ENCODE measurements at regions not wholly inside any gene's neighbourhood (a gene's known extent, or its start where the extent isn't known, plus 50 kb on each side); places are given as distances from the start of the nearest gene placed in this dataset.

GRCh38 chr18:68340606-68341005 lies 374.3 kb downstream of the TMX3 start:
- no peak for DNase-seq

DNA sequence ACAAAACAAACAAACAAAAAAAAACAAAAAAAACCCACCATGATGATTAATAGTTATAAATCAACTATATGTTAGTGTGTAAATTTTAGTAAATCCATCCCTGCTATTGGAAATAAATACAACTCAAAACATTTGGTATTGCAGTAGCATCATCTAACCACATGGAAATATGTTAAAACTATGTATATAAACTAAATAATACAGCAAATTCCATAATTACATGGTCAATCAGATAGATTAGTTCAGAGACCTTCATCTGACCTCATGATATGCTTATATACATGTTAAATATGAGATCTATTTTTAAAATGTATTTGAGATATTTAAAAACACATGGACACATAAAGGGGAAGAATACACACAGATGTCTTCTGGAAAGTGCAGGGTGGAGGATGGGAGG lies 384.2 kb downstream of the TMX3 start:
- no peak for DNase-seq

- no peak for DNase-seq
Observed at GRCh38 chr18:68323921-68324320, 391.0 kb downstream of the TMX3 start.

- DNase-seq: peak; percentile 21
Observed at GRCh38 chr18:68316636-68317035, 398.3 kb downstream of the TMX3 start.

- peak; percentile 45 for DNase-seq
Observed at GRCh38 chr18:68314403-68314802, 400.5 kb downstream of the TMX3 start.

DNA sequence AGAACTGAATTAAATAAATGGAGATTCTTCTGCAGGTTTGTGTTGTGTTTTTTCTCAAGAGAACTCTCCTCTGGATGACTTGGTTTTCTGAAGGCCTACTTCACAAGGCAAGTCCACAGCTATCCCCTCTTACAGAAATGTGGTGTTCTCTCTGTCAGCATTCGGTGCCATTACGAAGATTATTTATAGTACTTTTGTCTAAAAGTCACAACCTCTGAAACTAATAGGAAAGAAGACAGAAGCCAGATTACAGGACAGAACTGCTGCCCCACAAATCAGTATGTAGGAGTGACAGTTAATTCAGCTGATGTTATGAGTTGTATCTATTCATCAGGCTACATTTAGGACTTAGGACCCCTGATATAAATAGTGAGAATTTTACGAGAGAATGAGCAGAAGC lies 413.5 kb downstream of the TMX3 start:
- DNase-seq: no peak

DNA sequence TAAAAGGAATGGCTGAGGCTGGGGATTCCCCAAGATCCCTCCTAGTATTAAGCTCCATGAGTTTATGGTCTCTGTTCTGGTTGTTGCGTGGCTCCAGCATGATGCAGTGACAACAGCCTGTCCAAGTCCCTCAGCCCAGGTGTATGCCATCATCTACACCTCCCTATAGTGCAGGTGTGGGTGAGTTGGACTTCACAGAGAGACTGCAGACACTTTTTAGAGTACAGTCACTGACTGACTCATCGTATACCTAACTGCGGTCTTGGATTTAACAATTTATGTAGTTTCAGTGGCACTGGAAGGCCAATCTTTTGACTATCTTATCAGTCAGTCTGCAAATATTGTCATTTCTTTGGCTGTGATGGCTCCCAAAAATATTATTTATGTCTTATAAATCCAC lies 415.0 kb downstream of the TMX3 start:
- no peak for DNase-seq

- DNase-seq: no peak
Observed at GRCh38 chr18:68298330-68298729, 416.6 kb downstream of the TMX3 start.

DNA sequence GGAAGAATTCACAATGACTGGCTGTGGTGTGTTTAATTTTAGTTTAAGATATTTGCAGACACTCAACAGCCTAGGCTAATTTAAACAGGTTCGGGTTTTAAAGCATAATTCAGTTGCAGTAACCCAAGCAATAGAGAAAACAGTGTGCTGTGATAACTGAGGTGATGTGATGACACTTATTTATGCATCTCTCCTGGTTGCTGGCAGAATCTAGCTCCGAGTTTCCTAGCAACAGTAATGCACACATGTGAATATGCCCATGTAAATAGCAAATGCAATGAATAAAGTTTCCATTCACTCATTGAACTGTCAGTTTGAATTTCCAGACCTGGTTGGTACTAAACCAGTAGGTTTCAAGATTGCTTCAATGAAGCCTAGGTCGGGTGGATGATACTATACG lies 426.5 kb downstream of the TMX3 start:
- DNase-seq: no peak

GRCh38 chr18:68284236-68284780 lies 430.6 kb downstream of the TMX3 start:
- DNase-seq: no peak

DNA sequence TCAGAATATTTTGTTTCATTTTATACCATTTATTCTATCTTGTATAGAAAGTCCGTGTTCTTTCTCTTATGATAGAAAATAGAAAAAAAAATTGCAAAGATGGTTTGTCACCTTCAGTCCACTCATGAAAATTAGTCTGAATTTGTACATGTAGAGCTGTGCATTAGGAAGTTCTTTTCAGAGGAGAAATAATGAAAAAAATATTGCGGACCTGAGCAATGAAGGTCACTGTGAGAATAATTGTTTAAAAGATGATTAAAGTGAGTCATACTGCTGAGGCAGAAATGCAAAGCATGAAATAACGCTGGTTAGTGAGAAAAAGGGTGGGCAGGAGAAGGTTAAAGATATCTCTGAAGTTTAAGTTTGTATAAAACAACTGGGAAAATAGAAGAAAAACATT lies 431.1 kb downstream of the TMX3 start:
- DNase-seq: no peak

DNA sequence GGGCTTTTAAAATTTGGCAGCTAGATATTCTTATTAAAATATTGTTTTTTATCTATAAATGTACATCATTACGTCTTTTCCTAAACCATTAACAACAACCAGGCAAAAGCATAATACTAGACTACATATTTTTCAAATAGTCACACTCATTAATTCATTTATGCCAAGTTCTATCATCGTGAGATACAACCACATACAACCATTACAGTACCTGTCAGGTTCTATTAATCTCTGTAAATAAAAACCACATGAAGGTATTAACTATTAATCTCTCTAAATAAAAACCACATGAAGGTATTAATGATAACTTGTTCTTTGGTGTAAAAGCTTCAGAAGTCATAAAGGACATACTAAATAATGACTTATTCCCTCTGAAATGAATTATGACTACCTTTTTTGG lies 432.7 kb downstream of the TMX3 start:
- DNase-seq: no peak

GRCh38 chr18:68275616-68276015 lies 439.3 kb downstream of the TMX3 start:
- peak; percentile 84 for DNase-seq

GRCh38 chr18:68270017-68270416 lies 444.9 kb downstream of the TMX3 start:
- DNase-seq: no peak

DNA sequence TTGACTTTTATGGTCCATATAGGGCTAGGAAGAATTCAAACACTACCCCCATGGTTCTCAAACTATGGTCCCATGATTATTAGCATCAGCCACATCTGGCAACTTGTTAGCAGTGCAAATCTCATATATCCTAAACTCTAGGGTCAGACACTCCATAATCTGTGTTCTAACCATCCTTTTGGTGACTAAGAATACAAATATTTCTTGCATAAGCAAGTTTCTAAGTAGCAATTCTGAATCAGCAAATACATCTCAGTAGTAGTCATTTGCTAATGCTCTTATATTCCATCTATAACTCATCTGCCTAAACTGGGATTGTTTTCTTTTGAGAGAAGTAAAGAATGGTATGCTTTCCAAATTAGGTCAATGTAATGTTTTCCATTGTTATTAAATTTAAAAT lies 447.3 kb downstream of the TMX3 start:
- DNase-seq: peak; percentile 87

GRCh38 chr18:68263481-68263880 lies 451.4 kb downstream of the TMX3 start:
- DNase-seq: peak; percentile 42

GRCh38 chr18:68262690-68263294 lies 452.1 kb downstream of the TMX3 start:
- peak; percentile 88 for DNase-seq

DNA sequence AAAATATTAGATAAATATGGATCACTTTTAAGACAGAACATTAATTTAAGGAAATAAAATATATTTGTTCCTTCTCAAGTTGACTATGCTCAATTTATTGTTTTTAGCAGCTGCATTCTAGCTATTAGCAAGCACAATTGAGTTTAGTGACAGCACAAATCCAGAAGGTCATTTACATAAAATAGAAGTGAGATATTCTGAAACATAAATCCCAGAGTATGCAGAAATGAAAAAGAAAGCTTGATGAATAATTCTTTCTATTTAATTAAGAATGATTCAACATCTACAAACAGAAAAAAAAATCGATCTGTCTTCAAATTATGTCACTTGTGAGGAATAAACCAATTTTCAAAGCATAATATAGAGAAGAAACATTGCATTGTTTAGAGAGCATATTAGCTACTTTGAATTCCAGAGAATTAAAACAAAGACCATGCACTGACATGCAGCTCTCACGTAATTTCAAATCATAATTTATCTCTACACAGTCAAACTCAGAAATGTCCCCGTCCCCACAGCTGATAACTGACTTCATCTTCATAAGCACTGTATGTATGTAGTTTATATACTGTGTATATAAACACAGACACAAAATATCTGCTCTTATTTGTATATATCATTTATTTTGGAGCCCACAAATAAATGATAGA lies 458.4 kb downstream of the TMX3 start:
- no peak for DNase-seq

DNA sequence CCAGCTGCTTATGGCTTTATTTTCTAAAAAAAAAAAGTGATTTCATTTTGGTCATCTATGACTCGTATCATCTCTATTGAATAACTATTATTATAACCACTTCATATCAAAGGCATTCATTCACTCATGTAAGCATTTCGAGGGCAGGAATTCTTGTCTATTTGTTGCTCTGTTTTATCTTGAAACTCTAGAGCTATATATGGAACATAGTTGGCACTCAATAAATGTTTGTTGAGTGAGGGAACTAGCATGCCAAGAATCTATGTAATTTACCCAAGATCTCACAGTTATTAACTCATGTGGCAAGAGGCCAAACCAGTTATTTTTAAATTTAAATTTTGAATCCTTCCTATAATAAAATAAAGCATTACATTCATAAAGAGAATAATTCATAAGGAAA lies 470.1 kb downstream of the TMX3 start:
- DNase-seq: peak; percentile 82

GRCh38 chr18:68241881-68242280 lies 473.0 kb downstream of the TMX3 start:
- no peak for DNase-seq

- DNase-seq: no peak
Observed at GRCh38 chr18:68234676-68235075, 480.2 kb downstream of the TMX3 start.

GRCh38 chr18:68234131-68234530 lies 480.8 kb downstream of the TMX3 start:
- DNase-seq: peak; percentile 21

DNA sequence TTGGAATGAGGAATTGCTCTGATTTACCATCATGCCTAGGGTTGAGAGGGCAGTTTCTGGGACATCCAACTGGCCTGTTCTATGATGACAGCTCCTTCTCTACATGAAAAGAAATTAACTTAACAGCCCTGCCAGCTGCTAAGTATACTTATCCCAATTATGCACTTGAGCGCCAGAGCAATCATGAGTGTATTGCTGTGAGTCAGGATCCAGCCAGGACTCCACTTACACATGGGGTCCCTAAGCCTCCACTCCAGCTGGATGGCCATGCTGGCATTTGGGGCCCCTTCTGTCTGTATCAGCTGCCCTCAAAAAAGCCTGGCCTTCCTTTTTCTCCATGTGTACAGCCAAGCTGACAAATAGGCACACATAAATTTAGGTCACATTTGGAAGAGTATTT lies 481.9 kb downstream of the TMX3 start:
- DNase-seq: no peak

DNA sequence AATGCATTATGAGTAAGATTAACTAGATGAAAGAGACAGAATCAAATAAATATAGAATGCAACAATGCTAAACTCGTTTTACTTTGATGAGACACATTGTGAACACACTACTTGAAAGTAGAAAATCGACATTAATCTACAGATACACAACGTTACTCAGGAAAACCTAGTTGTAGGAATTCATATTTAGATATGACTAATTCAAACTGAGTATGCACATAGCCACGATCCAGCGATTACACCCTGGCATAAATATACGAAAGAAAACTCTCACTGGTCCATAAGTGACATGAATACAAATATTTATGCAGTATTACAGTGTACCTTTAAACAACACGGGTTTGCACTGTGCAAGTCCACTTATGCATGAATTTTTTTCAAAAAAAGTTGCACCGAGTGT lies 485.6 kb downstream of the TMX3 start:
- no peak for DNase-seq
